WI38 (cell line): ENCODE measurements at regions not wholly inside any gene's neighbourhood (a gene's known extent, or its start where the extent isn't known, plus 50 kb on each side); places are given as distances from the start of the nearest gene placed in this dataset.

Experiments used
- H3K4me3 ChIP-seq: 2 replicates; pipeline ENCODE4 v1.5.1; 2011; ENCODE audit warnings: low read depth, mild to moderate bottlenecking, control low read depth, low read length
- TF ChIP-seq, protein P1 (sequence below): IDR thresholded peaks from 2 replicates; pipeline ENCODE4 v1.5.1; 2012; ENCODE audit warnings: low read depth, mild to moderate bottlenecking, control low read depth, low read length

DNA sequence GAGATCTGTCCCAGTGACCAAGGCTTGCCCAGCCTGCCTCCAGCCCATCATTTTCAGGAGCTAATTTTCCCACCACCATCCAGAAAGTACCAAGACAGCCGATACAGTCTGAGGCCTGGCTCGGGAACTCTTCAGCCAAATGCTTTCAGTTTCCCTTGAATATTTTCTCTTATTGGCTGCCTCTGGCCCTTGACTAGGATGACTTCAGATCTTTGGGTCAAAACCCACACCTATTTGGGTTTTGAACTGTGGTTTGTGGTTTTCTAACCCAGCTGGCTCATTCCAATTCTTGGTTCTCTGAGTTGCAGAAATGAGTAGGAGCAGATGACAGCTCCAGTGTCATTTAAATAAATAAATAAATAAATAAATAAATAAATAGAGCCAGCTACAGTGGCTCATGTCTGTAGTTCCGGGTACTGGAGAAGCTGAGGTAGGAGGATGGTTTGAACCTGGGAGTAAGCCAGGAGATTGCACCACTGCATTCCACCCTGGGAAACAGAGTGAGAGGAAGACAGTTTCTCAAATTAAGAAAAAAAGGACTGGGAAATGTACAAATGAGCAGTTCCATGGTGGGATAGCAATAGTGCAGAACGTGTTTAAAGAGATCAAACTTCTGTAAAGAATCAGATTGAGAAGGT lies 465.0 kb upstream of the SOX11 start:
- no peak overlapping the region for H3K4me3 ChIP-seq
- TF ChIP-seq, protein P1, sequence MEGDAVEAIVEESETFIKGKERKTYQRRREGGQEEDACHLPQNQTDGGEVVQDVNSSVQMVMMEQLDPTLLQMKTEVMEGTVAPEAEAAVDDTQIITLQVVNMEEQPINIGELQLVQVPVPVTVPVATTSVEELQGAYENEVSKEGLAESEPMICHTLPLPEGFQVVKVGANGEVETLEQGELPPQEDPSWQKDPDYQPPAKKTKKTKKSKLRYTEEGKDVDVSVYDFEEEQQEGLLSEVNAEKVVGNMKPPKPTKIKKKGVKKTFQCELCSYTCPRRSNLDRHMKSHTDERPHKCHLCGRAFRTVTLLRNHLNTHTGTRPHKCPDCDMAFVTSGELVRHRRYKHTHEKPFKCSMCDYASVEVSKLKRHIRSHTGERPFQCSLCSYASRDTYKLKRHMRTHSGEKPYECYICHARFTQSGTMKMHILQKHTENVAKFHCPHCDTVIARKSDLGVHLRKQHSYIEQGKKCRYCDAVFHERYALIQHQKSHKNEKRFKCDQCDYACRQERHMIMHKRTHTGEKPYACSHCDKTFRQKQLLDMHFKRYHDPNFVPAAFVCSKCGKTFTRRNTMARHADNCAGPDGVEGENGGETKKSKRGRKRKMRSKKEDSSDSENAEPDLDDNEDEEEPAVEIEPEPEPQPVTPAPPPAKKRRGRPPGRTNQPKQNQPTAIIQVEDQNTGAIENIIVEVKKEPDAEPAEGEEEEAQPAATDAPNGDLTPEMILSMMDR = no peak

DNA sequence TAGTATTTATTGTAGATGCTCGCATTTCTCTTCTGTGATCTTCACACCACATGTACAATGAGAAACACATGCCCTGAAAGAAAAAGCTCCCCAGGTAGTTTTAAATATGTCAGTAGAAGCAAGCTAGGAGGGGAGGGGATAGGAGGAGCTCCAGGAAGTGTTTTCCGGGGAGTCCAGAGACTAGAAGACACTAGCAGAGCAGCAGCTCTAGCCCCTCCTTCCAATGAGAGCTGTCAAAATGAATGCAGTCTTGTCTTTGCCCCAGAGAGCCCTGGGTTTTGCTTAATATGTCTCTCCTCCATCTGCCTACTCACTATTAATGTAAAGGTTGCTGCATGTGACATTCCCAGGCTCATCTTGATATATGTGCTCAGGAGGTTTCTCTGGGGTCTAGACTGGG lies 462.6 kb upstream of the SOX11 start:
- TF ChIP-seq, protein P1 = no peak
- no peak overlapping the region for H3K4me3 ChIP-seq

DNA sequence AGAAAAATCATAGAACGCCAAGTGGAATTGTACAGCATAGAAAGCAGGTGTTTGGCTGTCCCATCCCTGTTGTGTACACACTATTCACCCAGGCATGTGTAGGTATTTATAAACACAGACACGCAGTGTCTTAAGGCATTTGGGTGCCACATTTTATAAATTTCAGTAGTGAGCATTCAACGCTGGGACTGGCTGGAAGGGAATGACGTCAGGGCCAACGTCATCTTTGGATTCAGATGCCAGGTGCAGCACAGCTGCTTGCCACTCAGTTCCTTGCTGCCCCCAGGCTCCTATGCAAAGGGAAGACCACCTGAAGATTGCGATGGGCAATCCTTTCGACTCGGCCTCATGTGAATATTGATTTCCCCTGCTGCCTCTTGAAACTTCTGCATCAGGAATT lies 461.7 kb upstream of the SOX11 start:
- TF ChIP-seq, protein P1 = no peak

DNA sequence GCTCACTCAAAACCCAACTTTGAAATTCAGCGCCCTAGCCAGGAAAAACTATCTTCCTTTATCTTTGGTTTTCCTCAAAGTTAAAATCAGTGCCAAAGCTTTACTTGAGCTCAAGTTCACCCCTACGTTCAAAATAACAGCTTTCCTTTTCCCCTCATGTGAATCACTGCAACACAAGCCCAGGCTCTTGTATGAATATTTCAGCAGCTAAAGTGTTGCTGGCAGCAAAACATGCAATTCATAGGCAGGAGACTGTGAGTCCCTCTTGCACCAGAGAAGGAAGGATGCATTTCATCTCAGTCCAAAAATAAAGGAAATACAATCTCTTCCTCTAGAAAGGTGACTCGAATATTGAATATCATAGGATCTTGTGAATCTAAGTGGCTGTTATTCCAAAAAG lies 461.3 kb upstream of the SOX11 start:
- H3K4me3 ChIP-seq = no peak overlapping the region
- TF ChIP-seq, protein P1 = no peak

More for the DNA sequence above, 461.7 kb upstream of the SOX11 start:
- no peak overlapping the region for H3K4me3 ChIP-seq

DNA sequence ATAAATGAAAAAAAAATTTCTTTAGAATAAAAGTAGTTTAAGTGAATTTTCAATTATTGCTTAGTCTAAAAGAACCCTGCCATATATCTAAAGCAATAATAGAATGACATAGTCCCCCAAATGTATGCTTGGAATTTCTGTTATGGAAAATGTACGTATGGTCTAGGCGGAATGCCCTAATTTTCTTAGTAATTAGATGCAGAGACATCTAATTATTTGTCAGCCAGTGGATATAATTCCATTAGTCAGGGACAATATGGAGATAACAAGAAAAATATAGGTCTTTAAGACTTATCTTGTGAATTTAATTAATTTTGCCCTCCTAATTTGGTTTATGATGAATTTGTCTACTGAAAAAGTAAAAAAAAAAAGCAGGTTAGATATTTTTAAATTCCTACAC lies 460.9 kb upstream of the SOX11 start:
- H3K4me3 ChIP-seq = no peak overlapping the region
- TF ChIP-seq, protein P1 = no peak

DNA sequence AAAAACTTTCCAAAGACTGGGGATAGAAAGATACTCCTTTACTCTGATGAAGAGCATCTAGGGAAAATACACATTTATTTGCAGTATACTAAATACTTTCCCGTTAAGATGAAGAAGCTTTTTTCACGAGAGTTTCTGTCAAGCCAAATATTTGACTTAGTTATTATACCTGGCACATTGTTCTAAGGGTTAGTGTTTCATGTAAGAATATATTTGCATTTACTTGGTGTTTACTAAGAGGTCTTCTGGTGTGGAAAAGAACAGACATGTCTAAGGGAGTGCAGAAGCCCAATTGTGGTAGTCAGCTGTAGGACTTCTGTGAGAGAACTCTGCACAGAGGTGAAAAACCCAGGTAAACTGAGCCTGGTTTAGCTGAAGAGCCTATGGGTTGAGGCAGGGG lies 457.6 kb upstream of the SOX11 start:
- H3K4me3 ChIP-seq = no peak overlapping the region
- TF ChIP-seq, protein P1 = no peak

DNA sequence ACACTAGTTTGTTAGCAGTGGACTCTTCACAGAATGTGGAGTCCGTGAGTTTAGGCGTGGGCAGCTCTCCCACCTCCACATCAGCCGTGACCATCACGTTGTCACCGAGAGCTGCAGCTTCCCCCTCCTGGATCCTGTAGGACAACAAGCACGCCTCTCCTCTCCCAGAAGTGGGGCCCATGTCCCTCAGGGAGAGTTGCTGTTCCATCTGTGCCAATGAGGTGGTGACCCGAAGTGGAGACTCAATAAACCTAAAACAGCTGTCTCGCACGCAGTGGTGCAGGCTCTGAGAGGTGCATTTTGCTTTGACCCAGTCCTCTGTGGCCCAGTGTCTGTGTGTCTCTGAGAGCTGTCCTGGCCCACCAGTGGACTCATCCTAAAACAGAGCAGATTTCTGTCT lies 456.5 kb upstream of the SOX11 start:
- TF ChIP-seq, protein P1 = no peak
- H3K4me3 ChIP-seq = no peak overlapping the region
